BE2C (cell line): ENCODE measurements at regions not wholly inside any gene's neighbourhood (a gene's known extent, or its start where the extent isn't known, plus 50 kb on each side); places are given as distances from the start of the nearest gene placed in this dataset.

Source experiments
- DNase-seq: peaks from one replicate; pipeline ENCODE4 v3.0.0-alpha.2; 2020
- H3K27me3 ChIP-seq: fragments of 250-450 bp; sonication (Bioruptor Pico); 2 replicates; pipeline ENCODE4 v1.5.1; 2020; ENCODE audit warnings: mild to moderate bottlenecking
- H3K36me3 ChIP-seq: fragments of 250-450 bp; sonication (Bioruptor Pico); 2 replicates; pipeline ENCODE4 v1.5.1; 2020; ENCODE audit warnings: mild to moderate bottlenecking
- H3K4me1 ChIP-seq: fragments of 250-450 bp; sonication (Bioruptor Pico); 2 replicates; pipeline ENCODE4 v1.5.1; 2020
- H3K4me3 ChIP-seq: 2 replicates; pipeline ENCODE4 v1.5.1; 2011; ENCODE audit warnings: low read depth, low read length
- H3K9me3 ChIP-seq: fragments of 250-450 bp; sonication (Bioruptor Pico); 2 replicates; pipeline ENCODE4 v1.5.1; 2020
- CTCF ChIP-seq: IDR thresholded peaks from 2 replicates; pipeline ENCODE4 v1.5.1; 2012; ENCODE audit warnings: mild to moderate bottlenecking, low read depth, low read length

- no peak for DNase-seq
- Histone ChIP-seq H3K4me3 (no peak overlapping the region), H3K36me3 (no peaks in the 10 kb centered on the region), H3K9me3 (no peaks in the 10 kb centered on the region), H3K4me1 (no peaks in the 10 kb centered on the region), H3K27me3 (no peaks in the 10 kb centered on the region)
- no peak for TF ChIP-seq CTCF
Observed at GRCh38 chr5:13998254-13998653, 53.8 kb upstream of the DNAH5 start.

- no peak for DNase-seq
- H3K4me3 ChIP-seq = no peak overlapping the region
- no peaks in the 10 kb centered on the region for H3K9me3 ChIP-seq
- H3K4me1 ChIP-seq = no peaks in the 10 kb centered on the region
- no peaks in the 10 kb centered on the region for H3K36me3 ChIP-seq
- H3K27me3 ChIP-seq = no peaks in the 10 kb centered on the region
- no peak for TF ChIP-seq CTCF
Observed at GRCh38 chr5:13997514-13997913, 53.0 kb upstream of the DNAH5 start.

GRCh38 chr5:13994621-13995253, 50.2 kb upstream of the DNAH5 start:
- no peaks in the 10 kb centered on the region; the same call in 1 of the 2 replicates for H3K36me3 ChIP-seq
- TF ChIP-seq CTCF = no peak
- H3K4me3 ChIP-seq = no peak overlapping the region
- no peak for DNase-seq
- H3K27me3 ChIP-seq = no peaks in the 10 kb centered on the region
- no peaks in the 10 kb centered on the region for H3K9me3 ChIP-seq
- H3K4me1 ChIP-seq = no peaks in the 10 kb centered on the region
